ENCODE measurements at regions not wholly inside any gene's neighbourhood (a gene's known extent, or its start where the extent isn't known, plus 50 kb on each side); places are given as distances from the start of the nearest gene placed in this dataset.

DNA sequence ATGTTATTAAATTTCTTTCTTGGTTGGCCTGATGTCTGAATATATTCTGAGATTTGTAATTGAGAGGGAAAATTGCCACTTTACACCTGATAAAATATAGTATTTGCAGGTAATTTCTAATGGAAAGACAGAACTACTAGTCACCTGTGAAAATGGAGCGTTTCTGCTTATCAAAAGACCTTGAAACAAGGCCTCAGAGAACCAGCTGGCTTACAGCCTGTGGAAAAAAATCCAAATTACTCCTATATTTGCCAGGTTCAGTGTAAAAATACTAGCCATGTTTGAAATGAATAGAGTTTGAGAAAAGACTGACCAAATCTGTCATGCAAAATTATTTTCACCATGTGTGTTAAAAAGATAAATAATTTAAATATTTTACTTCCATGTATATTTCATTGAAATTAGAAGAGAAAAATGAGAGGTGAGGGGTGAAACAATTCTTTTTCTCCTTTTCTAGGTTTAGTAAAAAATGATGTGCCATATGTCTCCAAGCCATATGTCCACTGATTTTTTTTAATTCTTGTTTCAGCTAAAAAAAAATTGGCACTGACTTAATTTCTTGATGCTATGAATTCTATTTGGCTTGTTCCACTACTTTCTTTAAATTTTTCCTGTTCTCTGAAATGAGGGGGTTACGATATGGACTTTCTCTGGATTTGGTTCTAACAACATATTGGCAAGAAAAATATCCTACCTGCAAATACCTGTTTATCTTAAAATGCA, 464.9 kb downstream of the GRXCR1 start (continued):
- TF ChIP-seq, protein P1, sequence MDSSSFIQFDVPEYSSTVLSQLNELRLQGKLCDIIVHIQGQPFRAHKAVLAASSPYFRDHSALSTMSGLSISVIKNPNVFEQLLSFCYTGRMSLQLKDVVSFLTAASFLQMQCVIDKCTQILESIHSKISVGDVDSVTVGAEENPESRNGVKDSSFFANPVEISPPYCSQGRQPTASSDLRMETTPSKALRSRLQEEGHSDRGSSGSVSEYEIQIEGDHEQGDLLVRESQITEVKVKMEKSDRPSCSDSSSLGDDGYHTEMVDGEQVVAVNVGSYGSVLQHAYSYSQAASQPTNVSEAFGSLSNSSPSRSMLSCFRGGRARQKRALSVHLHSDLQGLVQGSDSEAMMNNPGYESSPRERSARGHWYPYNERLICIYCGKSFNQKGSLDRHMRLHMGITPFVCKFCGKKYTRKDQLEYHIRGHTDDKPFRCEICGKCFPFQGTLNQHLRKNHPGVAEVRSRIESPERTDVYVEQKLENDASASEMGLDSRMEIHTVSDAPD (CRISPR knock-in tag; IDR thresholded peaks at IDR 0.05): no peak
- TF ChIP-seq, protein P2, sequence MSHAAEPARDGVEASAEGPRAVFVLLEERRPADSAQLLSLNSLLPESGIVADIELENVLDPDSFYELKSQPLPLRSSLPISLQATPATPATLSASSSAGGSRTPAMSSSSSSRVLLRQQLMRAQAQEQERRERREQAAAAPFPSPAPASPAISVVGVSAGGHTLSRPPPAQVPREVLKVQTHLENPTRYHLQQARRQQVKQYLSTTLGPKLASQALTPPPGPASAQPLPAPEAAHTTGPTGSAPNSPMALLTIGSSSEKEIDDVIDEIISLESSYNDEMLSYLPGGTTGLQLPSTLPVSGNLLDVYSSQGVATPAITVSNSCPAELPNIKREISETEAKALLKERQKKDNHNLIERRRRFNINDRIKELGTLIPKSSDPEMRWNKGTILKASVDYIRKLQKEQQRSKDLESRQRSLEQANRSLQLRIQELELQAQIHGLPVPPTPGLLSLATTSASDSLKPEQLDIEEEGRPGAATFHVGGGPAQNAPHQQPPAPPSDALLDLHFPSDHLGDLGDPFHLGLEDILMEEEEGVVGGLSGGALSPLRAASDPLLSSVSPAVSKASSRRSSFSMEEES (CRISPR knock-in tag; IDR thresholded peaks at IDR 0.05): no peak
- TF ChIP-seq, protein P3, sequence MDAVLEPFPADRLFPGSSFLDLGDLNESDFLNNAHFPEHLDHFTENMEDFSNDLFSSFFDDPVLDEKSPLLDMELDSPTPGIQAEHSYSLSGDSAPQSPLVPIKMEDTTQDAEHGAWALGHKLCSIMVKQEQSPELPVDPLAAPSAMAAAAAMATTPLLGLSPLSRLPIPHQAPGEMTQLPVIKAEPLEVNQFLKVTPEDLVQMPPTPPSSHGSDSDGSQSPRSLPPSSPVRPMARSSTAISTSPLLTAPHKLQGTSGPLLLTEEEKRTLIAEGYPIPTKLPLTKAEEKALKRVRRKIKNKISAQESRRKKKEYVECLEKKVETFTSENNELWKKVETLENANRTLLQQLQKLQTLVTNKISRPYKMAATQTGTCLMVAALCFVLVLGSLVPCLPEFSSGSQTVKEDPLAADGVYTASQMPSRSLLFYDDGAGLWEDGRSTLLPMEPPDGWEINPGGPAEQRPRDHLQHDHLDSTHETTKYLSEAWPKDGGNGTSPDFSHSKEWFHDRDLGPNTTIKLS (IDR thresholded peaks at IDR 0.05; ENCODE audit: borderline replicate concordance, low read depth): no peak
- TF ChIP-seq, protein P4, sequence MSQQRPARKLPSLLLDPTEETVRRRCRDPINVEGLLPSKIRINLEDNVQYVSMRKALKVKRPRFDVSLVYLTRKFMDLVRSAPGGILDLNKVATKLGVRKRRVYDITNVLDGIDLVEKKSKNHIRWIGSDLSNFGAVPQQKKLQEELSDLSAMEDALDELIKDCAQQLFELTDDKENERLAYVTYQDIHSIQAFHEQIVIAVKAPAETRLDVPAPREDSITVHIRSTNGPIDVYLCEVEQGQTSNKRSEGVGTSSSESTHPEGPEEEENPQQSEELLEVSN (IDR thresholded peaks at IDR 0.05; ENCODE audit: borderline replicate concordance in 1 of 2, extremely low read depth in 1 of 2, insufficient read depth in 1 of 2, insufficient read length in 1 of 2, low read depth in 1 of 2, low read length in 1 of 2, poor library complexity in 1 of 2, severe bottlenecking in 1 of 2): no peak
- TF ChIP-seq NRF1 (conservative IDR thresholded peaks at IDR 0.05 in 1 of 2, IDR thresholded peaks at IDR 0.05 in 1 of 2): no peak
